ENCODE measurements at regions not wholly inside any gene's neighbourhood (a gene's known extent, or its start where the extent isn't known, plus 50 kb on each side); places are given as distances from the start of the nearest gene placed in this dataset.
A peak's percentile ranks its signal among the peaks of the same experiment; 100 is the strongest.
"Not testable (repeated sequence)": the region's sequence is repeated elsewhere in the genome, so short reads cannot be mapped to it uniquely, and the experiment has no call there.

- not testable (repeated sequence) for ATAC-seq (ENCODE audit: low read depth); H3K27me3 Mint-ChIP-seq; H3K4me3 Mint-ChIP-seq; H3K9me3 Mint-ChIP-seq; H3K36me3 Mint-ChIP-seq; H3K4me1 Mint-ChIP-seq; DNase-seq (ENCODE audit: low spot score in 2 of 2); H3K27ac Mint-ChIP-seq
Observed at GRCh38 chr2:111412841-111413650, 292.3 kb downstream of the BCL2L11 start.

- not testable (repeated sequence) for ATAC-seq (ENCODE audit: low read depth); H3K9me3 Mint-ChIP-seq; DNase-seq (ENCODE audit: low spot score in 2 of 2); H3K27ac Mint-ChIP-seq; H3K4me3 Mint-ChIP-seq; H3K4me1 Mint-ChIP-seq; H3K36me3 Mint-ChIP-seq; H3K27me3 Mint-ChIP-seq
Observed at GRCh38 chr2:111413950-111414349, 293.2 kb downstream of the BCL2L11 start.

GRCh38 chr2:111415765-111416743 lies 295.3 kb downstream of the BCL2L11 start:
- not testable (repeated sequence) for H3K4me3 Mint-ChIP-seq; H3K27ac Mint-ChIP-seq; H3K9me3 Mint-ChIP-seq; H3K4me1 Mint-ChIP-seq; ATAC-seq (ENCODE audit: low read depth); H3K27me3 Mint-ChIP-seq; DNase-seq (ENCODE audit: low spot score in 2 of 2); H3K36me3 Mint-ChIP-seq

- H3K4me3 Mint-ChIP-seq; DNase-seq (ENCODE audit: low spot score in 2 of 2); H3K9me3 Mint-ChIP-seq; H3K4me1 Mint-ChIP-seq; H3K27me3 Mint-ChIP-seq; H3K27ac Mint-ChIP-seq; ATAC-seq (ENCODE audit: low read depth); H3K36me3 Mint-ChIP-seq: not testable (repeated sequence)
Observed at GRCh38 chr2:111417026-111417425, 296.3 kb downstream of the BCL2L11 start.

GRCh38 chr2:111418091-111418875 lies 297.6 kb downstream of the BCL2L11 start:
- not testable (repeated sequence) for H3K9me3 Mint-ChIP-seq; H3K36me3 Mint-ChIP-seq; H3K4me1 Mint-ChIP-seq; H3K4me3 Mint-ChIP-seq; ATAC-seq (ENCODE audit: low read depth); H3K27me3 Mint-ChIP-seq; H3K27ac Mint-ChIP-seq; DNase-seq (ENCODE audit: low spot score in 2 of 2)

GRCh38 chr2:111420074-111420473 lies 299.4 kb downstream of the BCL2L11 start:
- not testable (repeated sequence) for H3K4me3 Mint-ChIP-seq; H3K27ac Mint-ChIP-seq; H3K27me3 Mint-ChIP-seq; H3K9me3 Mint-ChIP-seq; H3K36me3 Mint-ChIP-seq; H3K4me1 Mint-ChIP-seq; ATAC-seq (ENCODE audit: low read depth); DNase-seq (ENCODE audit: low spot score in 2 of 2)

- H3K36me3 Mint-ChIP-seq; H3K27ac Mint-ChIP-seq; DNase-seq (ENCODE audit: low spot score in 2 of 2): not testable (repeated sequence)
Observed at GRCh38 chr2:111420835-111421234, 300.1 kb downstream of the BCL2L11 start.

GRCh38 chr2:111421949-111422348 lies 301.2 kb downstream of the BCL2L11 start:
- not testable (repeated sequence) for H3K36me3 Mint-ChIP-seq; H3K4me1 Mint-ChIP-seq; DNase-seq (ENCODE audit: low spot score in 2 of 2); H3K27me3 Mint-ChIP-seq; H3K9me3 Mint-ChIP-seq; H3K27ac Mint-ChIP-seq; ATAC-seq (ENCODE audit: low read depth); H3K4me3 Mint-ChIP-seq

More at GRCh38 chr2:111420835-111421234, 300.1 kb downstream of the BCL2L11 start:
- not testable (repeated sequence) for H3K27me3 Mint-ChIP-seq; H3K4me3 Mint-ChIP-seq; ATAC-seq (ENCODE audit: low read depth); H3K9me3 Mint-ChIP-seq; H3K4me1 Mint-ChIP-seq

- ATAC-seq (ENCODE audit: low read depth); H3K4me3 Mint-ChIP-seq; H3K27me3 Mint-ChIP-seq; H3K9me3 Mint-ChIP-seq; DNase-seq (ENCODE audit: low spot score in 2 of 2); H3K36me3 Mint-ChIP-seq; H3K4me1 Mint-ChIP-seq; H3K27ac Mint-ChIP-seq: not testable (repeated sequence)
Observed at GRCh38 chr2:111422562-111422961, 301.8 kb downstream of the BCL2L11 start.

- not testable (repeated sequence) for H3K27me3 Mint-ChIP-seq; H3K27ac Mint-ChIP-seq; H3K4me3 Mint-ChIP-seq; H3K4me1 Mint-ChIP-seq; ATAC-seq (ENCODE audit: low read depth); H3K9me3 Mint-ChIP-seq; H3K36me3 Mint-ChIP-seq; DNase-seq (ENCODE audit: low spot score in 2 of 2)
Observed at GRCh38 chr2:111423184-111423583, 302.5 kb downstream of the BCL2L11 start.

GRCh38 chr2:111424176-111424575 lies 303.5 kb downstream of the BCL2L11 start:
- not testable (repeated sequence) for H3K36me3 Mint-ChIP-seq; DNase-seq (ENCODE audit: low spot score in 2 of 2); H3K9me3 Mint-ChIP-seq; H3K27ac Mint-ChIP-seq; H3K27me3 Mint-ChIP-seq; ATAC-seq (ENCODE audit: low read depth); H3K4me3 Mint-ChIP-seq
- peaks cover 13% of the 10 kb centered on the region for H3K4me1 Mint-ChIP-seq

- not testable (repeated sequence) for H3K27ac Mint-ChIP-seq, H3K9me3 Mint-ChIP-seq, H3K36me3 Mint-ChIP-seq, H3K4me3 Mint-ChIP-seq, H3K27me3 Mint-ChIP-seq
- peaks cover 13% of the 10 kb centered on the region for H3K4me1 Mint-ChIP-seq
- DNase-seq (ENCODE audit: low spot score in 2 of 2) (peak in 1 of 2 donors; percentile 61), ATAC-seq (ENCODE audit: low read depth) (peak; percentile 71)
Observed at GRCh38 chr2:111424851-111425309, 304.2 kb downstream of the BCL2L11 start.

- not testable (repeated sequence) for H3K36me3 Mint-ChIP-seq; H3K27me3 Mint-ChIP-seq; H3K4me3 Mint-ChIP-seq; ATAC-seq (ENCODE audit: low read depth); H3K9me3 Mint-ChIP-seq; DNase-seq (ENCODE audit: low spot score in 2 of 2)
- H3K4me1 Mint-ChIP-seq: peaks cover 14% of the 10 kb centered on the region
- peak overlapping the region; percentile 73 for H3K27ac Mint-ChIP-seq
Observed at GRCh38 chr2:111425789-111426201, 305.1 kb downstream of the BCL2L11 start.
